DMS79 (cell line): ENCODE measurements at regions not wholly inside any gene's neighbourhood (a gene's known extent, or its start where the extent isn't known, plus 50 kb on each side); places are given as distances from the start of the nearest gene placed in this dataset.
"Not testable (repeated sequence)": the region's sequence is repeated elsewhere in the genome, so short reads cannot be mapped to it uniquely, and the experiment has no call there.

Experiments
- DNase-seq: peaks from one replicate; lab custom pipeline; 2025; lab: John Stamatoyannopoulos, UW

DNA sequence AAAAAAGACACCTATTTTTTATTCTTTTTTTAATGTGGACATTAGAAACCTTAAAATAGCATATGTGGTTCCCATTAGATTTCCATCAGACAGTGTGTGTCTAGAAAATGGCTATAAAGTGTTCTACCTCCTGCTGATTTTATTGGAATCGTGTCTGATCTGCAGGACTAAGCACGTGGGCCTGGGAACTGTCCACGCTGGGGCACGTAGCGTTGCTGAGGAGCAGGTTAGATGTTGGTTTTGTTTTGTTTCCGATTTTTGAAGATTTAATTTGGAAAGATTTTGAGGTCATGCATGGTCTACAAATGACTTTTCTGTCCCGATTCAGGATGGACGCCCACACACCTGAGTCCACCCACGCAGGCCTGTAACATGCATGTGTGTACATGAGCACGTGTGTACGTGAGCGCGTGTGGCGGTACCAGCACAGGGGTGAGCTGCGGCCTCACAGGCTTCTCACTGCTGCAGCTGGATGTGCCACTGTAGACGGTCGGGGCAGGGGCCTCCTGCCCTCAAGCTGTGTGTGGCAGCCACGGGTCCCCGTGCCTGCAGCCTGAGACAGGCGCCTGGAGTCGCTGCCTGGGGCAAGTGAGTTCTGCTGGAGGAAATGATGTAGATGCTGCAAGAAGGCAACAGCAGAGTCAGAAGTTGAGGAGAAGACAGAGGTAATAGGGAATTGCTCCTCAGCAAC is 99.7 kb upstream of the CTDP1 start:
- DNase-seq, result no peak

- no peak for DNase-seq
Observed at GRCh38 chr18:79580498-79581171, 99.0 kb upstream of the CTDP1 start.

DNA sequence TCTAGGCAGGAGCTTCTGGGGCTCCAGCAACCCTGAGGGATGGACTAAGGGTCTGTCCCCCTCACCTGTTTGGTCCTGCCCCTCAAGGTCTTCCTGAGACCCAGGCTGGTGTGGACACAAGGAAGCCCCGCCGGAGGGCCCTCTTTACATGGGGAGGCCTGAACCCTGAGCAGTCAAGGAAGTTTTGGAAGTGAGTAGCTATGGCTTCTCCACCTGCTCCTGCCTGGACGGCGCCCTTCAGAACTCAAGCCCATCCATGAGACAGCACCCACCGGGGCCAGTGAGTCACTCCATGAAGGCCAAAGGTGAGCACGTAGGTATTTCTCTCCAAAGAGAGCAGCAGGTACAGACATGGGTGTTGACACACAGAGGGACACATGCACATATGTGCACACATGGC is 98.2 kb upstream of the CTDP1 start:
- DNase-seq, result no peak

DNA sequence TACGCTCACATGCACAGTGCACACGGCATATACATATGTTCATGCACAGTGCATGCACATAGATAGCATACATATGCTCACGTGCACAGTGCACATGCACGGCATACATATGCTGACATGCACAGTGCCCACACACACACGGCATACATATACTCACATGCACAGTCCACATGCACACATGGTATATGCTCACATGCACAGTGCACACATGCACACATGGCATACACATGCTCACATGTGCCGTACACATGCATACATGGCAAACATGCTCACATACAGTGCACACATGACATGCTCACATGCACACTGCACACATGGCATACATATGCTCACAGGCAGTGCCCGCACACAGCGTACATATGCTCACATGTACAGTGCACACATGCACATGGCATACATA is 97.7 kb upstream of the CTDP1 start:
- DNase-seq, result no peak

GRCh38 chr18:79582978-79583377 is 96.6 kb upstream of the CTDP1 start:
- no peak for DNase-seq

- DNase-seq, result no peak
Observed at GRCh38 chr18:79583426-79583825, 96.2 kb upstream of the CTDP1 start.

DNA sequence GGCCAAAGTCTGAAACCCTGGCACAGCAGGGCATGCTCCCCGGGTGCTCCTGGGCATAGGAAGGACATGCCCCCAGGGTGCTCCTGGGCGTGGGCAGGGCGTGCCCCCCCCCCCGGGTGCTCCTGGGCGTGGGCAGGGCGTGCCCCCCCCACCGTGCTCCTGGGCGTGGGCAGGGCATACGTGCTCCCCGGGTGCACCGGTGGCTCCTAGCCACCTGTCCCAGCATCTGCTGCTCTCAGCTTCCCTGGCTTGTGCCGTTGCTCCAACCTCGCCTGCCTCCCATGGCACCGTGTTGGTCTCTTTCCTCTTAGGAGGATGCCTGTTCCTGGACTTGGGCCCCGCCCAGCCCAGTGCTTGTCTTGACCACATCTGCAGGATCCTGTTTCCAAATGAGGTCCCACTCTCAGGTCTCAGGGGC is 95.6 kb upstream of the CTDP1 start:
- no peak for DNase-seq

DNA sequence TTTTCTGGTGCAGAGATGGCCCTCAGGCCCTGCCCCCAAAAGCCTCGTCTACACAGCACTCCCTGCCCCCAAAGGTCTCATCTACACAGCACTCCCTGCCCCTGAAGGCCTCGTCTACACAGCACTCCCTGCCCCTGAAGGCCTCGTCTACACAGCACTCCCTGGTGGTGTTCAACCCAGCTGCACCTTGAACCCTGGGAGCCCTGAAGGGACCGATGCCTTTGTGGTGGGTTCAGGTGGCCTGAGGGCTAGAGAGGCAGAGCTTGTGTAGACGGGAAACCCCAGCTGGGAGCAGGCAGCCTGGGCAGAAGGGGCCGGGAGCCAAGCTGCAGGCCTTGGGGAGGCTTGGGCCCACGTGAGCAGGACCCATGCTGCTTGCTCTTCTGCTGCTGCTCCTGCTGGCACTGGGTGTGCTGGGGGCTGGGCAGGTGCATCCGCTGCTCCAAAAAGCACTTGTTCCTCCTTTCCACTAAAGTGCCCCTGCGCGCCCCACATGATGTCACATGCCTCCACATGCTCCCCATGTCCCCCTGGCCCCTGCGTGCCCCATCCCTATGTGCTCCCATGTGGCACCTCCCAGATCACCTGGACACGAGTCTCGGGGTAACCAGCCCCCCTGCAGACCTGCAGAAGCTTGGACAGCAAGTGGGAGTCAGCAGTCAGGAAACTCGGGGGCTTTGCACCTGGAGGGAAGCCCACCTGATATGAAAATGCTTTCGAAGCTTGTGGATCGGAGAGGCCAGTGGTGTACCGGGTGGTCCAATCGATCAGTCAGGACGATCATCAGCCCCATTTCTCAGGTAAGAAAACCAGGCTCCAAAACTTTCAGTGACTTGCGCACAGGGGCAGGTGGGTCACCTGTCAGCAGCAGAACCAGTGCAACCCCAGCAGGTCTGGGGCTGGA is 94.9 kb upstream of the CTDP1 start:
- DNase-seq, result no peak

DNA sequence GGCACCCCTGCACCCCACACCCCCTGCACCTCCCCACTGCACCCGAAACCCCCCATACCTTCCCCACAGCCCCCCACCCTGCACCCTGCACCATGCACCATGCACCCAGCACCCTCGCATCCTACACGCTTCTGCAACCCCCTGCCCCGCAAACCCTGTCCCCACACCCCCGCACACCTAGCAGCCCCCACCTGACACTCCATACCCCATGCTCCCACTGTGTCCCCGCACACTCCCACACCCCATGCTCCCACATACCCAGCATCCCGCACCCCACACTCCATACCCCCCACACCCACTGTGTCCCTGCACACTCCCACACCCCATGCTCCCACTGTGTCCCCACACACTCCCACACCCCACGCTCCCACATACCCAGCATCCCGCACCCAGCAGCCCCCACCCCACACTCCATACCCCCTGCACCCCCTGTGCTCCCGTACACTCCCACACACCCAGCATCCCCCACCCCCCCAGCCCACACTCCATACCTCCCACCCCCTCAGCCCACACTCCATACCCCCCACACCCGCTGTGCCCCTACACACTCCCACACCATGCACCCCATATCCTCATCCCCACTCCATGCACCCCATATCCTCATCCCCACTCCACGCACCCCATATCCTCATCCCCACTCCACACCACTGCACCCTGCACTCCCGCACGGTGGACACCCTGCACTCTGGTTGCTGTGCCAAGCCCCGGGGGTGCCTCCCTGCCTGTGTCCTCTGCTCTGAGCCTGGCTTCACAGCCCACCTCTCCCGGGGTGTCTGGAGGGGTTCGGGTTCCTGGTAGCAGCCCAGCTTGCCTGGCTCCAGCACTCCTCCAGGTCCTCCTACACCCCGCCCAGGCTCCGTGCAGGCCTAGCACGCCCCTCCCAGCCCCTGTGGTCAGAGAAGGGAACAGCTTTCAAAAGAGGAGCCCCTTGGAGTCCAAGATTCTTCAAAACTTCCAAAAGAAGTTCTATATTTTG is 93.9 kb upstream of the CTDP1 start:
- no peak for DNase-seq

DNA sequence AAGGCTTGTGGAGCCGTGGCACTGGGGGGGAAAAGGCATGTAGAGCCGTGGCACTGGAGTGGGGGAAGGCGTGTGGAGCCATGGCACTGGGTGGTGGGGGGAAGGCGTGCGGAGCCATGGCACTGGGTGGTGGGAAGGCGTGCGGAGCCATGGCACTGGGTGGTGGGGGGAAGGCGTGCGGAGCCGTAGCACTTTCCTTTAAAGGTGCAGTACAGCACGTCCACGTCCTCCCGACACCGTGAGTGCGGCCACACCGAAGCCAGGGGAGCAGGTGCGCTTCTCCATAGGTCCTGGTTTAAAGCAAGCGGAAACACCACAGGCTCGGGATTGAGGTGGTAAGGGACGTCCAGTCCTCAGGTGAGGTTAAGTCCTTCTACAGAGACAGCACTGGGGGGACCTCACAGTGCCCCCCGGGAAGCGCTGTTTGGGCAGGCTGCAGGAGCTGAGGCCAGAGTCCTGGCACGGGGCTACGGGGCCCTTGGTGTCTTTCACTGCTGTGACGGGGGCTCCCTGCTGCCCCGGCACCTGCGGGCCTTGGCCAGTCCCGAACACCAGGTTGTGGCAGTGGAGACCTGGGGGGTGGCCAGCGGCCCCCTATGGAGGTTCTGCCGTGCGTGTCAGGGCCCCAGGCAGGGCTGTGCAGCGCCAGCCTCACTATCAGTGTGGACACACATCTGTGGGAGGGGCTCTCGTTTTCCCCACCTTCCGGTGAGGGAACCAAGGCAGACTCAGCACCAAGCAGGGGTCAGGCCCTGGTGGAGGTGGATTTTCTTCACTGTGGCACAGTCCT is 93.0 kb upstream of the CTDP1 start:
- no peak for DNase-seq

DNA sequence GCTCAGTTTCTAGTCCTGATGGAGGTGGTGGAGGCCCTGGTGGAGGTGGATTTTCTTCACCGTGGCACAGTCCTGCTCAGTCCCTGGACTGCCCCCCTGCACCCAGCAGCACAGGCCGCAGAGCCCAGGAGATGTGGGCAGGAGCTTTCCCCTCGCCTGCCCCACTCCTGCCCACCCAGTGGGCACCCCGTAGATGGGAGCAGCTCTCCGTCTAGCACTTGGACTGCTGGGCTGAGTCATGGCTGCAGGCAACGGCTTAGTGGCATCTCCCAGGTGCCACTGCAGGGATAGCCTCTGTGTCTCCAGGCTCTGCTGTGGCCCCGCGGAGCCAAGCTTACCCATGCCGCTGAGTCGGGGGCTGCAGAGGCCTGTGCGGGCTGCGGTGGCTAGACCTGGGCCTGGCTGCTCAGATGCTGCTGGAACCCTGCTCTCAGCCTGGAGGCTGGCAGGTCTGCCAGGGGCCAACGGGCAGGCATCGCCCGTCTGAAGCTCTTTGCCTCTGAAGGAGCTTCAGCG is 92.3 kb upstream of the CTDP1 start:
- DNase-seq, result no peak

DNA sequence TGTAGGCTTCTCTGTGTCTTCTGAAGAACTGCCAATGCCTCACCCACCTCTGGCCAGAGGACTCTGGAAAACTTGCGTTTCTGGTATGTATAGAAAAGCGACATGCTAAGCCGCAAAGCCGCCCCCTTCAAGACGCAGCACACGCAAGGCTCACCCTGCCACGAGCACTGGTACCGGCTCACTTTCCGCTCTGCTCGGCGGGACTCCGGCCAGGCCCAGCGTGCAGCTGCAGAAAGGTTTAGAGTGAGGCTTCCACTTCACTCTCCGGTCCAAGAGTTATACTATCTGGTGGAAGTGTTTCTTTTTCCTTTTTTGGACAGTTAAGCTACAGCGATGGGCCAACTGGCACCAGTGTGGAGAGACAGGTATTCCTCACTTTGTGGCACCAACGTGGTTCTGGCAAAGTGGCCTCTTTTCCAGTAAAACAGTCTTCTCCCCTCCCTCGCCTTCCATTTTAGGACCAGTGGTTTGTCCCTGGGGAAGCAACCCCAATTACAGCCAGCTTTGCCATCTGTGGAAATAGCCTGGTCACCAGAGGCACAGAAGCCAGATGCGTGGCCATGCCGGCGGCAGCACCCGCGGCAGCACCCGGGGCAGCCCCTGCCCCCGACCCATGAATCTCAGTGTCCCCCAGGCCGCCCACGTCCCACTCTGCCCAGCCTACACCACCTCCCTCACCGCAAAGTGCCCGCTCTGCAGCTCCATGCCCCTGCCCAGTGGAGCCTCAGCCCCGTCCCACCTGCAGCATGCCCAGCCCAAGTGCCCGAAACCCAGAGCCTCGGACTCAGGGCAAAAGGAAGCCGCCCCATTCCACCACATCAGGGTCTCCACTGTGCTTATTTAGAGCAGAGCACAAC is 91.6 kb upstream of the CTDP1 start:
- DNase-seq, result no peak

- DNase-seq, result peak; percentile 11
Observed at GRCh38 chr18:79588636-79589481, 90.7 kb upstream of the CTDP1 start.

- peak; percentile 16 for DNase-seq
Observed at GRCh38 chr18:79589601-79590091, 90.0 kb upstream of the CTDP1 start.

DNA sequence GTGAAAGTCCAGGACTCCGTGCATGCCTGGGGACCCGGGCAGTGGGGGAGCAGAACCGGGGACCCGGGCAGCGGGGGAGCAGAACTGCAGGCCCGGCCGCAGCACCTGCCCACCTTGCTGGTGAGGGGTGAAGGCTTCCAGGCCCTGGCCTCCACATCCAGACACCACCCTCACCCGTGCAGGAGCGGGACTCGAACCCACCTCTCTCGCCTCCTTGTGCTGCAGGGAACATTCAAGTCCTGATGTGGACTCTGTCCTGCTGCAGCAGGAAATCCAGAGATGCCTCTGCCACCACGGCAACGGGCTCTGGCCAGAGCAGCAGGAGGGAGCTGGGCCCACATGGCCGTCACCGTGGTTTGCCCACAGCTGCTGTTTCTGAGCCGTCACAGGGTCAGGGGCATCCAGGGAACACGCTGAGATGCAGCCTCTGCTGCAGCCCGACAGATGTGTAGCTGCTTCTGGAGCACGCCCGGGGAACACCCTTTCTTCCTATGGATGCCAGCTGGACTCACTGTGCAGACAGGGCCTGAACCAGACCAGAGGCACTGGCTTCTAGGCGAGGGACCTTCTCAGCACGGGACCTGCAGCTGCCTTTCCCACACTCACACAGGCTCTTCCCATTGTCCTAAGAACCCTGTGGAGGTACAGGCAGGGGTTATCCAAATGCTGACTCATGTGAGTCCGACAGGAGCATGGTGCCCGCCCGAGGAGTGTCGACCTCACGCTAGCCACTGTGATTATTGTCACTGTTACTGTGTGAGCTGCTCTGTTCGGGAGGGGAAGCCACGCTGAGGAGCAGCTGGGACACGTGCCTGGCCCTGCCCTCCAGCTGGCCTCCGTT is 89.2 kb upstream of the CTDP1 start:
- DNase-seq, result no peak

DNA sequence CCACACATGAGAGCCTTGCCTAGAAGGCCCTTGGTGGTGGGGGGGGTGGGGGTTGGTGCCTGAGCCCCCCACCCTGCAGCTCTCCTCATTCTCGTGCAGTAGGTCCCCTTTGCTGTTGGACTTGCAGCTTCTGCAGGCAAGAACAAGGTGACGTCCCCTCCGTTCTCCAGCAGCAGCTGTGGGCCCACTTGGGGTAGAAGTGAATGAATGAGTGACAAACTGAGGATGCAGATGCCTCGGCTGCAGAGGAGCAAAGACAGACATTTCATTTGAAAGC is 88.6 kb upstream of the CTDP1 start:
- no peak for DNase-seq

GRCh38 chr18:79592684-79593083 is 86.9 kb upstream of the CTDP1 start:
- DNase-seq, result not testable (repeated sequence)

DNA sequence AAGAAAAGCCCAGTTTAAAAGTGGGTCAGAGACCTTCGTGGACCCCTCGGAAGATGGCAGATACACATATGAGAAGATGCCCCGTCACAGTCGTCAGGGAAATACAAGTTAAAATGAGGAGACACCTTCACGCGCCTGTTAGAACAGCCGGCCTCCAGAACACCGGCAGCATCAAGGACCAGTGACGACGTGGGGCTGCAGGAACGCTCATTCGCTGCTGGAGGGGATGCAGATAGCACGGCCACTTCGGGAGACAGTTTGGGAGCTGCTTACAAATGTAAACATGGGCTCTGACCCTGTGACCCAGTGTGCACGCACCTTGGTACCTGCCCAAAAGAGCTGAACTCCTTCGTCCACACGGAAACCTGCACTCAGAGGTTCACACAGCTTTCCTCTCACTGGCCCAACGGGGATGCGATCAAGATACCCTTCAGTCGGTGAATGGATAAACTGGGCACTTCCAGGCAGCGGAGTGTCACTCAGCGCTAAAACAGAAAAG is 83.7 kb upstream of the CTDP1 start:
- DNase-seq, result no peak
